ENCODE measurements at regions not wholly inside any gene's neighbourhood (a gene's known extent, or its start where the extent isn't known, plus 50 kb on each side); places are given as distances from the start of the nearest gene placed in this dataset.
"Not testable (repeated sequence)": the region's sequence is repeated elsewhere in the genome, so short reads cannot be mapped to it uniquely, and the experiment has no call there.

GRCh38 chr4:116231999-116232398, 853.4 kb downstream of the TRAM1L1 start:
- intact Hi-C loops (cut with DNase I); DNase-seq (ENCODE audit: low spot score): not testable (repeated sequence)

GRCh38 chr4:116229420-116229819, 856.0 kb downstream of the TRAM1L1 start:
- DNase-seq (ENCODE audit: low spot score), result no peak
- intact Hi-C loops (cut with DNase I), result no loop called here

- intact Hi-C loops (cut with DNase I), result no loop called here
- DNase-seq (ENCODE audit: low spot score), result no peak
Measured at GRCh38 chr4:116223040-116223732, 862.2 kb downstream of the TRAM1L1 start.

DNA sequence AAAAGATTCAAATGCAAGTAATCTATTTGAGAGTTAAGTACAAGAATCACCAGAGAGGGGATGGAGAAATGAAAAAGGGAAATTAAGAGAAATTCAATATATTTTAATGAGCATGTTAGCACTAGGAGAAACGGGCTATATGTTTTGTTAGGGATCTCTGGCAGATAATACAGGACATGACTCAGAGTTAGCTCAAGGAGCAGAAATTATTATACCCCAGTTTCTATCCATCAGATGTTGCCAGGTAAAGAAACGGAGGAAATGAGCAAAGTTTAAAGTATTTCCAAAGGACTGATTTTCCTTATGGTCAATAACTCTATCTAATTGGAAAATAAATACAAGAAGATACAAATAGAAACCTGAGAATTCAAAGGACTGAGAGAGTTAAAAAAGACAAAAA, 867.6 kb downstream of the TRAM1L1 start:
- intact Hi-C loops (cut with DNase I), result no loop called here
- DNase-seq (ENCODE audit: low spot score), result no peak

DNA sequence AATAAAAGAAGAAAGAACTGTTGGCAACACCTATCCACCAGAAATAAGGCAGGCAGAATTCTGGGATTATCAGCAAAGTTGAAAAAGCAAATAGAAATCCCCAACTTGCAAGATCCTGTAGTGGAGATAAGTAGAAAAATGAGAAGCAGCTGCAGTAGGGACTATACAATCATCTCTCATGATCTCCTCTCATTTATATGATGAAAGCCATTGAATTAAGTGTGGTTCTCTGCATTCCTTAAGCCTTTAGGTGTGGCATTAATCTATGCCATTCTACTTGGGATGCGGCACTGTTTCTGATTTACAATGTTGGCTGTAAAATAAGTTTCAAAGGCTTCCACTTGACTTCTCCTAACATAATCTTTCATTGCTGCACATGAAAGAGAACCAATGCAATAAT, 869.8 kb downstream of the TRAM1L1 start:
- DNase-seq (ENCODE audit: low spot score), result no peak
- intact Hi-C loops (cut with DNase I), result no loop called here

DNA sequence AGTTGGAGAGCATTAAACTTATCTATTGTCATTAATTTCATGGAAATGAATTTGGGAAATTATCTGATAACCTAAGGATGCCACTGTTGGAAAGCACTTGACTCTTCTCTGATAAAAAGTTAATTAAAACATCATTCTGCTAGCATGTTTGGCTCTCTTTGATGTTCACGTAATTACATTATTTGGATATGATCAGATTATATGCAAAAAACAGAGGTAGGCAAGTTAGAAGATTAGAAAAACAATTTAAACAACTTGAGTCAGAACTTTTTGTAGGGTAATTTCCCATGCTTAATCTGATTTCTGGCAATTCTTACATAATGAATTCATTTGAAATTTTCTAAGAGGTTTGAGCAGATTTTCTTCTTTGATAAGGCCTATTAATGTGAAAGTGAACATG, 882.9 kb downstream of the TRAM1L1 start:
- DNase-seq (ENCODE audit: low spot score), result no peak
- intact Hi-C loops (cut with DNase I), result no loop called here

DNA sequence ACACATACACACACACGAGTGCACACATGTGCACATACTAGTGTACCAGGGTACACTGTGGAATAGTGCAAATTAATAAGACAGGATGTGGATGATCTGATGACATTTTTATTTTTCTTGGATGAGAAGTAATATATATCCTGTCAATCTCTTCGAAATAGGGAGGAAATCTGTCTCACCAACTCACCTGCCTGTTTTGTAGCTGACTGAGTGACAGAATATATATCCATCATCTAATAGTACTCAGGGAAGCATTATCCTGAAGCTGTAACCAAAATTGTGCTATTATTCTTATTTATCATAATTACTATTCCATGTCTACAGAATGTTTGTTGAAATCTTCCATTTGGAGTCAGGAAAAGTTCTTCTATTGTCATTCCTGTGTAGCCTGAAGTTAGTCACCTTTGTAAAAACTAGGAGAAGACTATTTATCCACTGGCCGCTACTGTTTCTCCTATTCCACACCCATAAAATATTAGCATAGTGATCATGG, 888.0 kb downstream of the TRAM1L1 start:
- intact Hi-C loops (cut with DNase I), result no loop called here
- DNase-seq (ENCODE audit: low spot score), result no peak

GRCh38 chr4:116183241-116183640, 902.1 kb downstream of the TRAM1L1 start:
- intact Hi-C loops (cut with DNase I), result no loop called here
- DNase-seq (ENCODE audit: low spot score), result no peak

GRCh38 chr4:116180157-116180601, 905.2 kb downstream of the TRAM1L1 start:
- no peak for DNase-seq (ENCODE audit: low spot score)
- intact Hi-C loops (cut with DNase I), result no loop called here

DNA sequence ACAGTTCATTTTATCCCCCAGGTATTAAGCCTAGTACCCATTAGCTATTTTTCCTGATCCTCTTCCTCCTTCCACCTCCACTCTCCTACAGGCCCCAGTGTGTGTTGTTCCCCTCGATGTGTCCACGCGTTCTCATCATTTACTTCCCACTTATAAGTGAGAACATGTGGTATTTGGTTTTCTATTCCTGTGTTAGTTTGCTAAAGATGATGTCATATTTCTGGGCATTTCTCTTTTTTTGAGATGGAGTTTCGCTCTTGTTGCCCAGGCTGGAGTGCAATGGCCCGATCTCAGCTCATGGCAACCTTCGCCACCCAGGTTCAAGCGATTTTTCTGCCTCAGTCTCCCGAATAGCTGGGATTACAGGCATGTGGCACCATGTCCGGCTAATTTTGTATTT, 934.0 kb downstream of the TRAM1L1 start:
- intact Hi-C loops (cut with DNase I); DNase-seq (ENCODE audit: low spot score): not testable (repeated sequence)

GRCh38 chr4:116150152-116150551, 935.2 kb downstream of the TRAM1L1 start:
- no peak for DNase-seq (ENCODE audit: low spot score)
- intact Hi-C loops (cut with DNase I), result no loop called here

DNA sequence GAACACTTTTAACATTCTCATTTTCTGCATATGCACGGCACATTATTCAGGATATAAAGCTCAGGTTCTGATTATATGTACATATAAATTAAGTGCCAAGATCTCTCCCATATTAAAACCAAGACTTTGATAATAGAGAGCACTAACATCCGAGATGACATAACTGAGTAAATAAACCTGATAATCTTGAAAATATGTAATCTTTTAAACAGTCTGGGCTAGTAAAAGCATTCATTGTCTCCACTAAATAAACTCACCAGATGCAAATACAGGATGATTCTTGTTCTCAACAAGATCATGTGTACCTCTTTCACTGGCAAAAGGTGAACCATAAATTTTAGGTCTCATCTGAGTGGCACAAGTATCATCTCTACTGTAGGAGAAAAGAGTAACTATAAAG, 942.2 kb downstream of the TRAM1L1 start:
- intact Hi-C loops (cut with DNase I), result no loop called here
- no peak for DNase-seq (ENCODE audit: low spot score)

DNA sequence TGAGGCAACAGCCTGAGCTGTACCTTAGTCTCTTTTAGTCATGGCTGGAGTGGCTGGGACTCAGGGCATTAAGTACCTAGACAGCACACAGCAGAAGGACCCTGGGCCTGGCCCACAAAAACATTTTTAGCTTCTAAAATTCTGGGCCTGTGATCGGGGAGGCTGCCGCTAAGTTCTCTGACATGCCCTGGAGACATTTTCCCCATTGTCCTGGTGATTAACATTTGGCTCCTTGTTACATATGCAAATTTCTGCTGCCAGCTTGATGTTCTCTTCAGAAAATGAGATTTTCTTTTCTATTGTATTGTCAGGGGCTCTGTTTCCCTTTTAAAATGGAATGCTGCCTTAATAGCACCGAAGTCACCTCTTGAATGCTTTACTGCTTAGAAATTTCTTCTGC, 952.4 kb downstream of the TRAM1L1 start:
- no peak for DNase-seq (ENCODE audit: low spot score)
- intact Hi-C loops (cut with DNase I), result no loop called here

DNA sequence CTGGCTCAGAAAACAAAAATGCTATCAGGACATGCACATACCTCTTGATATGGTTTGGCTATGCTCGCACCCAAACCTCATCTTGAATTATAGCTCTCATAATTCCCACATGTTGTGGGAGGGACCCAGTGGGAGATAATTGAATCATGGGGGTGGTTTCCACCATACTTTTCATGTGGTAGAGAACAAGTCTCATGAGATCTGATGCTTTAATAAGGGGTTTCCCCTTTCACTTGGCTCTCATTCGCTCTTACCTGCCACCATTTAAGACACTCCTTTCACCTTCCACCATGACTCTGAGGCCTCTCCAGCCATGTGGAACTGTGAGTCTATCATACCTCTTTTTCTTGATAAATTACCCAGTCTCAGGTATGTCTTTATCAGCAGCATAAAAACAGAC, 958.6 kb downstream of the TRAM1L1 start:
- DNase-seq (ENCODE audit: low spot score), result no peak
- intact Hi-C loops (cut with DNase I), result no loop called here

DNA sequence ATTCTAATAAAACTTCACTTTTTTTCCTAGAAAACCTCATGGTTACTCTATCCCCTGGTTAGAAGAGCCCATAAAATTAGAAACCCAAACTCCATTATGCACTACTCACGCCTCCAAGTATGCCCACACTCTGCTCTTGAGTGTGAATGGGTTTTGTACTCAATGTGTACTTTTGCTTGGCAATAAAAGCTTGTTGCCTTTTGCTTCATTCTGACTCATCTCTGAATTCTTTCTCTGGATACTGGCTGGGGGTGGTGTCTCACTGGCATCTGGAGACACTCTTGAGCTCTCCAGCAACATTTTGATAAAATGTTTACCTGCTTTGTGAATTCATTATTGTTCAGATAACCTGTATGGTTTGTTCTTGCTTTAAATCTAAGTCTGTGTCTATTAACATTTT, 963.3 kb downstream of the TRAM1L1 start:
- intact Hi-C loops (cut with DNase I), result no loop called here
- no peak for DNase-seq (ENCODE audit: low spot score)

DNA sequence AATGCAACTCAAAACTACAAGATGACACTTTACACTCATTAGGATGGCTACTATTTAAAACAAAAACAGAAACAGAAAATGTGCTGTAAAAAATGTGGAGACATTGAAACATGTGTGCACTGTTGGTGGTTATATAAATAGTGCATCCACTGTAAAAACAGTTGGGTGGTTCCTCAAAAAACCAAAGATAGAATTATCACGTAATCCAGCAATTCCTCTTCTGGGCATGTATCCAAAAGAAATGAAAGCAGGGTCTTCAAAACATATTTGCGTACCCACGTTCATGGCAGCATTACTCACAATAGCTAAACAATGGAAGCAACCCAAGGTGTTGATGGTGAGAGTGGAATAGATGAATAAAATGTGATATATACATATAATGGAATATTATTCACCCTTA, 967.2 kb downstream of the TRAM1L1 start:
- intact Hi-C loops (cut with DNase I), result no loop called here

GRCh38 chr4:116112861-116113260, 972.5 kb downstream of the TRAM1L1 start:
- intact Hi-C loops (cut with DNase I); DNase-seq (ENCODE audit: low spot score): not testable (repeated sequence)

More for the DNA sequence above, 967.2 kb downstream of the TRAM1L1 start:
- DNase-seq (ENCODE audit: low spot score), result no peak

GRCh38 chr4:116110713-116111112, 974.7 kb downstream of the TRAM1L1 start:
- intact Hi-C loops (cut with DNase I), result no loop called here
- no peak for DNase-seq (ENCODE audit: low spot score)

GRCh38 chr4:116108606-116109005, 976.8 kb downstream of the TRAM1L1 start:
- intact Hi-C loops (cut with DNase I), result no loop called here
- DNase-seq (ENCODE audit: low spot score), result no peak

DNA sequence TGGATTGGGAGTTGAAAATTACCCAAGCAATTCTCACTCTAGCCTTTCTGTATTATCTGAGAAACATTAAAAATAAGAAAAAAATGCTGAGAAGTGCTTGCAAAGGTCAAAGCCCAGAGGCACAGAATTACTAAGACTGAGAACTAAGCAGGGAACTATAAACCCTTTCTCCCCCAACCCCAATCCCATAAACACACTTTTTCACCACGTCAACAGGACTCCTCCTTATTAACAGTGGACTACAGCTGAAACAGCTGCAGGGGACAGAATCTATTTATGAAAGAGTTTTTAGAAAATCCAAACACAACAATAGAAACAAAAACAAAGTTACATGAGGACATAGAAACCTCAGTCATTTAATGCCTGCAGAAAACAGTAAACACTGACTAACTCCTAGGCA, 984.1 kb downstream of the TRAM1L1 start:
- no peak for DNase-seq (ENCODE audit: low spot score)
- intact Hi-C loops (cut with DNase I), result no loop called here

DNA sequence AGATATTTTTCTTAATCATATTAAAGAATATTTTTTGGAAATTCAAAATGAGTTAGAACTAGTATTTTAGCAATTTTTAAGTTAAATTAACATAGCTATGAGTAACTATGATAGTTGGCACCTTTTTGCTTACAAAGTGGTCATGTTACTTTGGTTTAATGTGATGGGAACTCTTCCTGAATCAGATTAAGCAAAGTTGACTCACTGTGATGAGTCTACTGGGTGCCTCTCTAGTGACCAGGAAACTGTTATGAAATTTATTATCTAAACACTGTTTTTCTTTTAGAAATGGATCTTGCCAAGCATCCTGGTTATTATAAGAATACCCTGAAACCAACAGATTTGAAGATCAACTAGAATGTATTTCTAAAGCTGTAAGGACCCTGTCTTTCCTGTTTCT, 985.8 kb downstream of the TRAM1L1 start:
- intact Hi-C loops (cut with DNase I), result no loop called here
- DNase-seq (ENCODE audit: low spot score), result no peak

- DNase-seq (ENCODE audit: low spot score); intact Hi-C loops (cut with DNase I): not testable (repeated sequence)
Measured at GRCh38 chr4:116097353-116097752, 983.9 kb upstream of the NDST4 start.
